Neural cell (in vitro differentiated cells): ENCODE measurements at regions not wholly inside any gene's neighbourhood (a gene's known extent, or its start where the extent isn't known, plus 50 kb on each side); places are given as distances from the start of the nearest gene placed in this dataset.

ENCODE experiments used
- CTCF ChIP-seq: fragments of 450-650 bp; IDR thresholded peaks from 2 replicates; pipeline ENCODE4 v1.5.1; 2014; ENCODE audit warnings: antibody characterized with exemption, mild to moderate bottlenecking, moderate library complexity; ENCODE audit not compliant: poor library complexity, severe bottlenecking
- EZH2 ChIP-seq: fragments of 200-600, 300-800 bp; shearing (Covaris generic), sonication (generic); IDR thresholded peaks from 2 replicates; pipeline ENCODE4 v1.6.1; 2014; ENCODE audit warnings: antibody characterized with exemption, low read length, borderline replicate concordance, mild to moderate bottlenecking; ENCODE audit not compliant: insufficient read depth, poor library complexity, severe bottlenecking
- MXI1 ChIP-seq: fragments of 450-650 bp; conservative IDR thresholded peaks from 2 replicates; pipeline ENCODE4 v1.6.1; 2014; ENCODE audit warnings: antibody characterized with exemption, mild to moderate bottlenecking; ENCODE audit not compliant: poor library complexity, severe bottlenecking
- POLR2AphosphoS5 ChIP-seq: IDR thresholded peaks from 2 replicates; pipeline ENCODE4 v1.6.1; 2012
- RAD21 ChIP-seq: fragments of 450-650 bp; conservative IDR thresholded peaks from 2 replicates; pipeline ENCODE4 v1.6.1; 2014; ENCODE audit warnings: antibody characterized with exemption, mild to moderate bottlenecking, moderate library complexity
- REST ChIP-seq: IDR thresholded peaks from 2 replicates; pipeline ENCODE4 v1.6.1; 2012; ENCODE audit warnings: borderline replicate concordance
- SMC3 ChIP-seq: fragments of 450-650 bp; conservative IDR thresholded peaks from 2 replicates; pipeline ENCODE4 v1.6.1; 2014; ENCODE audit warnings: antibody characterized with exemption, mild to moderate bottlenecking, moderate library complexity; ENCODE audit not compliant: poor library complexity

GRCh38 chr16:52320930-52321439, 226.0 kb downstream of the TOX3 start:
- TF ChIP-seq SMC3 (no peak), CTCF (no peak), REST (no peak), MXI1 (no peak), EZH2 (no peak), POLR2AphosphoS5 (no peak), RAD21 (no peak)
